GM19455 (cell line): ENCODE measurements at regions not wholly inside any gene's neighbourhood (a gene's known extent, or its start where the extent isn't known, plus 50 kb on each side); places are given as distances from the start of the nearest gene placed in this dataset.
"Not testable (repeated sequence)": the region's sequence is repeated elsewhere in the genome, so short reads cannot be mapped to it uniquely, and the experiment has no call there.

Experiments used
- ATAC-seq: cut with Tn5 transposase; IDR thresholded peaks from one replicate; pipeline ENCODE4 v1.9.1; 2021; ENCODE audit not compliant: unreplicated experiment

GRCh38 chr4:124070688-124071484, 641.6 kb downstream of the ANKRD50 start:
- ATAC-seq: no peak

- ATAC-seq: not testable (repeated sequence)
These were observed 637.3 kb downstream of the ANKRD50 start for GRCh38 chr4:124075276-124075675.

- no peak for ATAC-seq
These were observed 633.3 kb downstream of the ANKRD50 start for GRCh38 chr4:124079174-124079780.

GRCh38 chr4:124083711-124084110, 628.8 kb downstream of the ANKRD50 start:
- ATAC-seq: no peak

GRCh38 chr4:124085561-124086180, 626.9 kb downstream of the ANKRD50 start:
- ATAC-seq: no peak

- ATAC-seq: no peak
These were observed 622.5 kb downstream of the ANKRD50 start for GRCh38 chr4:124090021-124090420.

GRCh38 chr4:124092101-124092500, 620.4 kb downstream of the ANKRD50 start:
- ATAC-seq: no peak

GRCh38 chr4:124092541-124092984, 620.0 kb downstream of the ANKRD50 start:
- no peak for ATAC-seq

GRCh38 chr4:124095621-124096020, 616.9 kb downstream of the ANKRD50 start:
- ATAC-seq: no peak

- no peak for ATAC-seq
These were observed 616.2 kb downstream of the ANKRD50 start for GRCh38 chr4:124096290-124096689.

GRCh38 chr4:124097447-124097846, 615.1 kb downstream of the ANKRD50 start:
- no peak for ATAC-seq

GRCh38 chr4:124104101-124104500, 608.4 kb downstream of the ANKRD50 start:
- ATAC-seq: no peak

- ATAC-seq: no peak
These were observed 607.9 kb downstream of the ANKRD50 start for GRCh38 chr4:124104628-124105027.

- no peak for ATAC-seq
These were observed 607.3 kb downstream of the ANKRD50 start for GRCh38 chr4:124105212-124105611.

- no peak for ATAC-seq
These were observed 601.1 kb downstream of the ANKRD50 start for GRCh38 chr4:124111411-124111810.

- no peak for ATAC-seq
These were observed 600.6 kb downstream of the ANKRD50 start for GRCh38 chr4:124111922-124112321.

- no peak for ATAC-seq
These were observed 594.5 kb downstream of the ANKRD50 start for GRCh38 chr4:124118061-124118460.

GRCh38 chr4:124121461-124121971, 591.0 kb downstream of the ANKRD50 start:
- ATAC-seq: no peak

- ATAC-seq: no peak
These were observed 589.4 kb downstream of the ANKRD50 start for GRCh38 chr4:124123181-124123580.

- no peak for ATAC-seq
These were observed 588.8 kb downstream of the ANKRD50 start for GRCh38 chr4:124123721-124124120.

GRCh38 chr4:124131324-124131723, 581.2 kb downstream of the ANKRD50 start:
- ATAC-seq: not testable (repeated sequence)

- ATAC-seq: no peak
These were observed 580.4 kb downstream of the ANKRD50 start for GRCh38 chr4:124132161-124132560.
